ENCODE measurements at regions not wholly inside any gene's neighbourhood (a gene's known extent, or its start where the extent isn't known, plus 50 kb on each side); places are given as distances from the start of the nearest gene placed in this dataset.

- Histone ChIP-seq H4K20me1 (replicated peaks; ENCODE audit: insufficient read depth) (no peaks in the 10 kb centered on the region), H3K4me1 (ENCODE audit: insufficient read depth) (no peaks in the 10 kb centered on the region), H3F3A (replicated peaks; ENCODE audit: low read depth) (no peaks in the 10 kb centered on the region), H3K4me3 (no peak overlapping the region), H3K9me2 (ENCODE audit: insufficient read depth) (no peaks in the 10 kb centered on the region), H3K27ac (ENCODE audit: low read depth) (no peak overlapping the region), H3K4me2 (no peak overlapping the region), H3K79me2 (replicated peaks; ENCODE audit: insufficient read depth) (no peaks in the 10 kb centered on the region), H2AFZ (no peak overlapping the region), H3K36me3 (ENCODE audit: insufficient read depth) (no peaks in the 10 kb centered on the region), H3K27me3 (ENCODE audit: insufficient read depth) (no peaks in the 10 kb centered on the region)
- no peaks in the 10 kb centered on the region for H3K27me3 Mint-ChIP-seq (ENCODE audit: insufficient read depth, low read depth, poor library complexity)
- no peak overlapping the region for H3K4me3 Mint-ChIP-seq
- no peaks in the 10 kb centered on the region for H3K9me3 Mint-ChIP-seq
- TF ChIP-seq JUNB (IDR thresholded peaks at IDR 0.05; ENCODE audit: unreplicated experiment) = no peak
- TF ChIP-seq ZNF462 (CRISPR knock-in tag; IDR thresholded peaks at IDR 0.05) = no peak
- H3K27ac Mint-ChIP-seq = no peak overlapping the region
- DNase-seq (ENCODE audit: low spot score) (no peak), ATAC-seq (no peak)
- H3K36me3 Mint-ChIP-seq (ENCODE audit: low read depth) = no peaks in the 10 kb centered on the region
- peaks cover 8% of the 10 kb centered on the region; the same call in 2 of the 3 replicates for H3K4me1 Mint-ChIP-seq
Measured at GRCh38 chr4:20430259-20430941, 178.7 kb downstream of the SLIT2 start.

- no peaks in the 10 kb centered on the region for H3K36me3 Mint-ChIP-seq (ENCODE audit: low read depth)
Measured at GRCh38 chr4:20431543-20431951, 179.8 kb downstream of the SLIT2 start.

More at GRCh38 chr4:20431543-20431951, 179.8 kb downstream of the SLIT2 start:
- H3K4me3 Mint-ChIP-seq = no peak overlapping the region
- H3K27me3 ChIP-seq (ENCODE audit: insufficient read depth) = no peaks in the 10 kb centered on the region
- H3K27ac ChIP-seq (ENCODE audit: low read depth) = no peak overlapping the region
- DNase-seq (ENCODE audit: low spot score) (peak; percentile 47), ATAC-seq (peak; percentile 80)
- no peaks in the 10 kb centered on the region for H3K79me2 ChIP-seq (replicated peaks; ENCODE audit: insufficient read depth)
- TF ChIP-seq CTCF (conservative IDR thresholded peaks at IDR 0.05; ENCODE audit: low read depth in 2 of 2) (peak; percentile 39; a peak in 3 of 4 replicates), CREB1 (CRISPR knock-in tag; IDR thresholded peaks at IDR 0.05; ENCODE audit: low read depth) (no peak)
- H3K9me3 Mint-ChIP-seq = no peaks in the 10 kb centered on the region
- H3F3A ChIP-seq (replicated peaks; ENCODE audit: low read depth) = no peaks in the 10 kb centered on the region
- H3K27me3 Mint-ChIP-seq (ENCODE audit: insufficient read depth, low read depth, poor library complexity) = no peaks in the 10 kb centered on the region
- no peaks in the 10 kb centered on the region for H3K36me3 ChIP-seq (ENCODE audit: insufficient read depth)
- no peak overlapping the region for H3K4me3 ChIP-seq
- H2AFZ ChIP-seq = no peak overlapping the region
- H4K20me1 ChIP-seq (replicated peaks; ENCODE audit: insufficient read depth) = no peaks in the 10 kb centered on the region
- no peak overlapping the region for H3K4me2 ChIP-seq
- H3K4me1 Mint-ChIP-seq = peaks cover 8% of the 10 kb centered on the region; the same call in 2 of the 3 replicates
- H3K4me1 ChIP-seq (ENCODE audit: insufficient read depth) = no peaks in the 10 kb centered on the region
- H3K9me2 ChIP-seq (ENCODE audit: insufficient read depth) = no peaks in the 10 kb centered on the region
- H3K27ac Mint-ChIP-seq = peak overlapping the region; percentile 23; the same call in 1 of the 2 replicates

Data from GM23338 (cell line).